ENCODE measurements at regions not wholly inside any gene's neighbourhood (a gene's known extent, or its start where the extent isn't known, plus 50 kb on each side); places are given as distances from the start of the nearest gene placed in this dataset.

GRCh38 chr19:31885280-31885853 lies 460.0 kb upstream of the ZNF507 start (continued):
- TF ChIP-seq KLF16 (CRISPR knock-in tag; IDR thresholded peaks at IDR 0.05) (no peak), ZNF510 (CRISPR knock-in tag; IDR thresholded peaks at IDR 0.05; ENCODE audit: low read depth) (no peak), REL (CRISPR knock-in tag; conservative IDR thresholded peaks at IDR 0.05) (no peak), KLF11 (CRISPR knock-in tag; IDR thresholded peaks at IDR 0.05) (no peak), ZFAT (CRISPR knock-in tag; conservative IDR thresholded peaks at IDR 0.05) (no peak), ELK4 (CRISPR knock-in tag; IDR thresholded peaks at IDR 0.05; ENCODE audit: borderline replicate concordance) (no peak), AKNA (CRISPR knock-in tag; IDR thresholded peaks at IDR 0.05; ENCODE audit: borderline replicate concordance) (no peak), ZNF768 (CRISPR knock-in tag; IDR thresholded peaks at IDR 0.05) (no peak), PRMT3 (CRISPR knock-in tag; IDR thresholded peaks at IDR 0.05; ENCODE audit: borderline replicate concordance, low read depth) (no peak), ONECUT2 (CRISPR knock-in tag; IDR thresholded peaks at IDR 0.05) (no peak), ZNF33A (CRISPR knock-in tag; IDR thresholded peaks at IDR 0.05; ENCODE audit: borderline replicate concordance) (no peak), NPAS2 (CRISPR knock-in tag; IDR thresholded peaks at IDR 0.05; ENCODE audit: borderline replicate concordance) (no peak), FOSL2 (CRISPR knock-in tag; IDR thresholded peaks at IDR 0.05) (no peak)

Measured in HepG2 (cell line).